ENCODE measurements at regions not wholly inside any gene's neighbourhood (a gene's known extent, or its start where the extent isn't known, plus 50 kb on each side); places are given as distances from the start of the nearest gene placed in this dataset.

- Mint-ChIP-seq H3K27ac (no peak overlapping the region), H3K27me3 (no peaks in the 10 kb centered on the region), H3K4me3 (no peak overlapping the region), H3K36me3 (ENCODE audit: low read depth) (no peaks in the 10 kb centered on the region), H3K9me3 (ENCODE audit: low read depth) (no peaks in the 10 kb centered on the region), H3K4me1 (peaks cover 5% of the 10 kb centered on the region)
- intact Hi-C loops (cut with DNase I, micrococcal nuclease): no loop called here
- DNase-seq (no peak), ATAC-seq (no peak)
- POLR2A ChIA-PET: no interaction called here
- CTCF ChIA-PET: no interaction called here
These were observed 244.2 kb upstream of the EDIL3 start for GRCh38 chr5:84628918-84629317.

- POLR2A ChIA-PET: no interaction called here
- no peak overlapping the region for H3K27ac Mint-ChIP-seq
- intact Hi-C loops (cut with DNase I, micrococcal nuclease): no loop called here
These were observed 238.3 kb upstream of the EDIL3 start for GRCh38 chr5:84623019-84623418.

GRCh38 chr5:84622461-84622860 lies 237.8 kb upstream of the EDIL3 start:
- POLR2A ChIA-PET: no interaction called here
- intact Hi-C loops (cut with DNase I, micrococcal nuclease): no loop called here
- Mint-ChIP-seq H3K9me3 (ENCODE audit: low read depth) (no peaks in the 10 kb centered on the region), H3K27me3 (no peaks in the 10 kb centered on the region), H3K27ac (no peak overlapping the region), H3K4me1 (peaks cover 14% of the 10 kb centered on the region), H3K36me3 (ENCODE audit: low read depth) (no peaks in the 10 kb centered on the region), H3K4me3 (no peak overlapping the region)
- DNase-seq (no peak), ATAC-seq (no peak)
- CTCF ChIA-PET: no interaction called here

More at GRCh38 chr5:84623019-84623418, 238.3 kb upstream of the EDIL3 start:
- ATAC-seq (no peak), DNase-seq (no peak)
- no peaks in the 10 kb centered on the region for H3K27me3 Mint-ChIP-seq
- CTCF ChIA-PET: no interaction called here
- peaks cover 14% of the 10 kb centered on the region for H3K4me1 Mint-ChIP-seq
- no peaks in the 10 kb centered on the region for H3K36me3 Mint-ChIP-seq (ENCODE audit: low read depth)
- no peak overlapping the region for H3K4me3 Mint-ChIP-seq
- no peaks in the 10 kb centered on the region for H3K9me3 Mint-ChIP-seq (ENCODE audit: low read depth)

DNA sequence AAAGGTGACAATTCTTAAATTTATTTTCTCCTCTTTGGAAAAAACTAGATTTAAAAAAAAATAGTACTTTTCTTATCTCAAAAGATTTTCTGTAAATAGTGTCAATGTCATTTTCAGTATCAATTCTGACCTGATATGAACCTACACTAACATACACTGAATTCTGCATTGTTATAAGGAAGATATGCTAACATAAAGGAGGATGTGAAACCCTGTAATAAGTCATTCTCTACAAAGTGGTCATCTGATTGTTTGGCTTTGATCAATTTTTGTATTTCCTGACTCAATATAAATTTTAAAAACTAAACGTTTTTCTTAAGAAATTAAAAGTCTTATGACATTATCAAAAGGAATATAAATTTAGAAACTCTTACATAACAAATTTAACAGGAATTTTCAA lies 233.6 kb upstream of the EDIL3 start:
- Mint-ChIP-seq H3K9me3 (ENCODE audit: low read depth) (no peaks in the 10 kb centered on the region), H3K4me3 (no peak overlapping the region), H3K27ac (no peak overlapping the region), H3K4me1 (peaks cover 6% of the 10 kb centered on the region), H3K36me3 (ENCODE audit: low read depth) (no peaks in the 10 kb centered on the region), H3K27me3 (no peaks in the 10 kb centered on the region)
- no peak for DNase-seq
- ChIA-PET CTCF (no interaction called here), POLR2A (no interaction called here)
- no peak for ATAC-seq
- intact Hi-C loops (cut with DNase I, micrococcal nuclease): no loop called here

GRCh38 chr5:84614906-84615305 lies 230.2 kb upstream of the EDIL3 start:
- no peak overlapping the region for H3K27ac Mint-ChIP-seq
- H3K36me3 Mint-ChIP-seq (ENCODE audit: low read depth): no peaks in the 10 kb centered on the region
- DNase-seq (no peak), ATAC-seq (no peak)
- H3K4me1 Mint-ChIP-seq: no peaks in the 10 kb centered on the region
- intact Hi-C loops (cut with DNase I, micrococcal nuclease): no loop called here
- ChIA-PET CTCF (interaction anchor here (0.6 kb wide), 1 partner anchor 18 kb away, joined by 4 read pairs; no protein-coding TSS in a partner anchor), POLR2A (no interaction called here)
- no peaks in the 10 kb centered on the region for H3K9me3 Mint-ChIP-seq (ENCODE audit: low read depth)
- no peak overlapping the region for H3K4me3 Mint-ChIP-seq
- no peaks in the 10 kb centered on the region for H3K27me3 Mint-ChIP-seq

DNA sequence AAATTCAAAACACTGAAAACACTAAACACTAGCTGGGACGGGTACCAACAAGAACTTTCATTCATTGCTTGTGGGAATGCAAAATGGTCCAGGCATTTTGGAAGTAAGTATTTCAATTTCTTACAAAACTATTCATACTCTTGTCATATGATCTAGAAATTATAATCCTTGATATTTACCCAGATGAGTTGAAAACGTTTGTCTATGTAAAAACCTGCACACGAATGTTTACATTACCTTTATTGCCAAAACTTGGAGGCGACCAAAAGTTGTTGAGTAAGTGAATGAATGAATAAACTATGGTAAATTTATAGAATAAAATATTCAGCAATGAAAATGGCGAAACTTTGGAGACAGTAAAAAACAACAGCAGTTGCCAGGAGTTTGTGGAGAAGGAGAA lies 222.1 kb upstream of the EDIL3 start:
- CTCF ChIA-PET: no interaction called here
- Mint-ChIP-seq H3K4me1 (no peaks in the 10 kb centered on the region), H3K9me3 (ENCODE audit: low read depth) (no peaks in the 10 kb centered on the region), H3K36me3 (ENCODE audit: low read depth) (no peaks in the 10 kb centered on the region), H3K4me3 (no peak overlapping the region), H3K27me3 (no peaks in the 10 kb centered on the region), H3K27ac (no peak overlapping the region)
- DNase-seq (no peak), ATAC-seq (no peak)
- intact Hi-C loops (cut with DNase I, micrococcal nuclease): no loop called here
- POLR2A ChIA-PET: no interaction called here

DNA sequence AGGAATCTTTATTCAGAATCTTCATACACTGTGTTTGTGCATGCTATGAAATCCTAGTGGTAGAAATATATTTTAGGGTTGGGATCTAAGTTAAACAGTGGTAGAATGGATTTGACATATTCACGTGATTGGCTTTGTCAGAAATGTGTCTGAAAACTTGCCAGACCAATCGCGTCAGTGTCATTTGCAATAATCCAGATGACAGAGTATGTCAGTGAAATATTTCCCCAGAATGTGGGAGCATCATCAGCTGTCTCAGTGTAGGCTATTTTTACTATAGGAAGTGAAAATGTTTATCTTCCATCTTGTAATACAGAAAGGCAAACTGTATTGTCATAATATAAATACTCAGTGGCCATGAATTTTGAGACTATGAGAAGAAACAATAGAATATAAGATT lies 220.6 kb upstream of the EDIL3 start:
- Mint-ChIP-seq H3K36me3 (ENCODE audit: low read depth) (no peaks in the 10 kb centered on the region), H3K4me3 (no peak overlapping the region), H3K27ac (no peak overlapping the region), H3K27me3 (no peaks in the 10 kb centered on the region), H3K9me3 (ENCODE audit: low read depth) (no peaks in the 10 kb centered on the region), H3K4me1 (no peaks in the 10 kb centered on the region)
- no peak for DNase-seq
- ChIA-PET POLR2A (no interaction called here), CTCF (no interaction called here)
- ATAC-seq: no peak
- intact Hi-C loops (cut with DNase I, micrococcal nuclease): no loop called here

GRCh38 chr5:84603568-84604185 lies 219.0 kb upstream of the EDIL3 start:
- H3K27me3 Mint-ChIP-seq: no peaks in the 10 kb centered on the region
- no peaks in the 10 kb centered on the region for H3K4me1 Mint-ChIP-seq
- POLR2A ChIA-PET: no interaction called here
- H3K36me3 Mint-ChIP-seq (ENCODE audit: low read depth): no peaks in the 10 kb centered on the region
- H3K4me3 Mint-ChIP-seq: no peak overlapping the region
- intact Hi-C loops (cut with DNase I, micrococcal nuclease): no loop called here
- H3K9me3 Mint-ChIP-seq (ENCODE audit: low read depth): no peaks in the 10 kb centered on the region
- H3K27ac Mint-ChIP-seq: no peak overlapping the region
- no peak for DNase-seq
- CTCF ChIA-PET: no interaction called here
- no peak for ATAC-seq

GRCh38 chr5:84602371-84602771 lies 217.7 kb upstream of the EDIL3 start:
- Mint-ChIP-seq H3K9me3 (ENCODE audit: low read depth) (no peaks in the 10 kb centered on the region), H3K36me3 (ENCODE audit: low read depth) (no peaks in the 10 kb centered on the region), H3K4me1 (no peaks in the 10 kb centered on the region), H3K4me3 (no peak overlapping the region), H3K27me3 (no peaks in the 10 kb centered on the region), H3K27ac (no peak overlapping the region)
- ChIA-PET CTCF (no interaction called here), POLR2A (no interaction called here)
- intact Hi-C loops (cut with DNase I, micrococcal nuclease): no loop called here
- DNase-seq (no peak), ATAC-seq (no peak)

DNA sequence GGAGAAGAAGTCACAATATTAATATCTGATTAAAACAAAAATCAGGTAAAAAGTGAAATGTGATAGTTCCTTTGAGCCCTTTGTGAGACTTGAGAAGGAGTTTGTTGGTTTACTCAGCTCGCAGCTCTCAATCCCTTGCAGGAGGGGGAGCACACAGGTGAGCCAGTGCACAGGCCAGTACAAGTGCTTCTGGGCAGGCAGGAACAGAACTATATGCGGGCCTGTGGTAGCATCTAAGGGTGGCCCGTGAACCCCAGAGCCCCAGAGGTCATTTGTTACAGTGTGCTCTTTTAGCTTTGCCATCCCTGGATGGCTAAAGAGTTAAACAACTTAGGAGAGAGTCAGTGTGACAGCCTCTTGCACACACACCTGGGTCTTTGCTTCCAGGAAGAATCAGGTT lies 215.3 kb upstream of the EDIL3 start:
- intact Hi-C loops (cut with DNase I, micrococcal nuclease): no loop called here
- no peaks in the 10 kb centered on the region for H3K27me3 Mint-ChIP-seq
- H3K4me1 Mint-ChIP-seq: no peaks in the 10 kb centered on the region
- no peak overlapping the region for H3K4me3 Mint-ChIP-seq
- H3K27ac Mint-ChIP-seq: no peak overlapping the region
- H3K9me3 Mint-ChIP-seq (ENCODE audit: low read depth): no peaks in the 10 kb centered on the region
- H3K36me3 Mint-ChIP-seq (ENCODE audit: low read depth): no peaks in the 10 kb centered on the region
- ChIA-PET CTCF (no interaction called here), POLR2A (no interaction called here)
- no peak for ATAC-seq
- DNase-seq: no peak

- ChIA-PET CTCF (no interaction called here), POLR2A (no interaction called here)
- H3K4me3 Mint-ChIP-seq: no peak overlapping the region
- no peaks in the 10 kb centered on the region for H3K9me3 Mint-ChIP-seq (ENCODE audit: low read depth)
- DNase-seq: no peak
- H3K4me1 Mint-ChIP-seq: no peaks in the 10 kb centered on the region
- no peaks in the 10 kb centered on the region for H3K36me3 Mint-ChIP-seq (ENCODE audit: low read depth)
- intact Hi-C loops (cut with DNase I, micrococcal nuclease): no loop called here
- H3K27ac Mint-ChIP-seq: no peak overlapping the region
- ATAC-seq: no peak
- no peaks in the 10 kb centered on the region for H3K27me3 Mint-ChIP-seq
These were observed 213.2 kb upstream of the EDIL3 start for GRCh38 chr5:84597904-84598303.

DNA sequence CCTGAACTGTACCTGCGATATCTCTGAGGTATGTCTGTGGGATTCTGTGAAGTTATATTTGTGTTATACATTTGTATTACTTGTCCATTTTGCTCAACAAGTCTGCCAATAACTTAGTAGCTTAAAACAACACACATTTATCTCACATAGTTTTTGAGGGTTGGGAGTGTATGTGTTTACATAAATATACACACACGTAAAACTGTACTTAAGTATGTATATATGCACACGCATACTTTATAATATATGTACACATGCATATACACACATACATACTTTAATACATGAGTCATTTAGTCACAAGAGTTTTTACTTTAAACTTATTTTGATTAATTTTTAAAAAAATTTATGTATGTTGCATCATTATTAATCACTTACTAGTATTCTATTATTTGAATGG lies 205.9 kb upstream of the EDIL3 start:
- Mint-ChIP-seq H3K4me1 (no peaks in the 10 kb centered on the region), H3K27ac (no peak overlapping the region), H3K27me3 (no peaks in the 10 kb centered on the region), H3K36me3 (ENCODE audit: low read depth) (no peaks in the 10 kb centered on the region), H3K4me3 (no peak overlapping the region), H3K9me3 (ENCODE audit: low read depth) (no peaks in the 10 kb centered on the region)
- ATAC-seq (no peak), DNase-seq (no peak)
- intact Hi-C loops (cut with DNase I, micrococcal nuclease): no loop called here
- ChIA-PET POLR2A (no interaction called here), CTCF (no interaction called here)

DNA sequence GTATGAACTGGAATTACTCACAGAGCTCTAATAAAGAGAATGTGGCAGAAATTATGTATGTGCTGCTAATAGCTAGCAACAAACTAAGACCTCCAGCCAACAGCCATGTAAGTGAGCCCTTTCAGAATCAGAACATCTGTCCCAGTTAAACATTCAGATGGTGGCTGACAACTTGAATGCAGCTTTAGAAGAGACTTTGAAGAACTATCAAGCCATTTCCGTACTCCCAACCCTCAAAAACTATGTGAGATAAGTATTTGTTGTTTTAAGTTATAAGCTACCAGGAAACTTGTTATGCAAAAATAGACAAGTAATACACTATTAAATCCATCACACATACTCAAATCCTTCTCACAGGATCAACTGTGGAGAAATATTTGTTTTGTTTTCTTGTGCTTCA lies 205.2 kb upstream of the EDIL3 start:
- H3K27me3 Mint-ChIP-seq: no peaks in the 10 kb centered on the region
- no peak for ATAC-seq
- ChIA-PET POLR2A (no interaction called here), CTCF (no interaction called here)
- DNase-seq: no peak
- H3K9me3 Mint-ChIP-seq (ENCODE audit: low read depth): no peaks in the 10 kb centered on the region
- H3K4me3 Mint-ChIP-seq: no peak overlapping the region
- H3K4me1 Mint-ChIP-seq: no peaks in the 10 kb centered on the region
- H3K27ac Mint-ChIP-seq: no peak overlapping the region
- H3K36me3 Mint-ChIP-seq (ENCODE audit: low read depth): no peaks in the 10 kb centered on the region
- intact Hi-C loops (cut with DNase I, micrococcal nuclease): no loop called here
